CD4-positive, alpha-beta memory T cell (primary cell): ENCODE measurements at regions not wholly inside any gene's neighbourhood (a gene's known extent, or its start where the extent isn't known, plus 50 kb on each side); places are given as distances from the start of the nearest gene placed in this dataset.
"Not testable (repeated sequence)": the region's sequence is repeated elsewhere in the genome, so short reads cannot be mapped to it uniquely, and the experiment has no call there.

Experiments used
- CTCF ChIA-PET: fragments of 350-600 bp; sonication (Branson Sonifier 250); formaldehyde crosslinking; loops from one replicate; lab custom pipeline; 2021; ENCODE audit warnings: inconsistent platforms; ENCODE audit not compliant: partially characterized antibody; lab: Charles Lee
- POLR2A ChIA-PET: fragments of 350-600 bp; sonication (Branson Sonifier 250); formaldehyde crosslinking; loops from one replicate; lab custom pipeline; 2021; ENCODE audit not compliant: partially characterized antibody; lab: Charles Lee
- DNase-seq, 5 donors: peaks; one replicate each; pipeline versions ENCODE4 v3.0.0 to v3.0.0-alpha.2; 2020 to 2022; ENCODE audit warnings: mixed read lengths in 1 of 5
- H3K27ac ChIP-seq: one replicate; pipeline ENCODE4 v1.7.0; 2013; ENCODE audit warnings: low read depth, low read length
- H3K27me3 ChIP-seq: 2 replicates; pipeline ENCODE4 v1.7.0; 2013; ENCODE audit warnings: mild to moderate bottlenecking, low read length, moderate library complexity; ENCODE audit not compliant: insufficient read depth
- H3K36me3 ChIP-seq: 2 replicates; pipeline ENCODE4 v1.7.0; 2013; ENCODE audit warnings: mild to moderate bottlenecking, low read length, moderate library complexity; ENCODE audit not compliant: insufficient read depth
- H3K4me1 ChIP-seq: 2 replicates; pipeline ENCODE4 v1.7.0; 2013; ENCODE audit warnings: mild to moderate bottlenecking, low read length, moderate library complexity; ENCODE audit not compliant: insufficient read depth
- H3K4me3 ChIP-seq, 2 donors: one replicate each; pipeline ENCODE4 v1.7.0; 2013; ENCODE audit warnings: low read length in 2 of 2, mild to moderate bottlenecking in 1 of 2
- H3K9me3 ChIP-seq, 2 donors: one replicate each; pipeline ENCODE4 v1.7.0; 2013; ENCODE audit warnings: low read length in 2 of 2, control low read depth in 1 of 2; ENCODE audit not compliant: control insufficient read depth in 1 of 2
- H3K27ac Mint-ChIP-seq, 7 donors: one replicate each; pipeline ENCODE4 v1.8.0; 2020 to 2021; ENCODE audit warnings: mixed read lengths in 7 of 7, mild to moderate bottlenecking in 6 of 7, inconsistent platforms in 3 of 7, moderate library complexity in 3 of 7
- H3K27me3 Mint-ChIP-seq, 2 donors: one replicate each; pipeline ENCODE4 v1.8.0; 2020 to 2021; ENCODE audit warnings: mixed read lengths in 2 of 2
- H3K36me3 Mint-ChIP-seq, 2 donors: one replicate each; pipeline ENCODE4 v1.8.0; 2020 to 2021; ENCODE audit warnings: mixed read lengths in 2 of 2, inconsistent platforms in 1 of 2, mild to moderate bottlenecking in 1 of 2
- H3K4me1 Mint-ChIP-seq, 4 donors: one replicate each; pipeline ENCODE4 v1.8.0; 2020 to 2021; ENCODE audit warnings: mixed read lengths in 4 of 4, mild to moderate bottlenecking in 1 of 4
- H3K4me3 Mint-ChIP-seq, 8 donors: one replicate each; pipeline ENCODE4 v1.8.0; 2020 to 2021; ENCODE audit warnings: mixed read lengths in 8 of 8, mild to moderate bottlenecking in 7 of 8, moderate library complexity in 6 of 8, inconsistent platforms in 3 of 8
- H3K9me3 Mint-ChIP-seq, 8 donors: one replicate each; pipeline ENCODE4 v1.8.0; 2020 to 2021; ENCODE audit warnings: mixed read lengths in 8 of 8, mild to moderate bottlenecking in 5 of 8, inconsistent platforms in 3 of 8, moderate library complexity in 1 of 8
- intact Hi-C: fragments of 100-400 bp; cut with micrococcal nuclease; formaldehyde crosslinking; loops from one replicate; pipeline ENCODE4 v1.15.1; 2023

GRCh38 chr9:135410831-135411473 is 68.6 kb upstream of the PPP1R26 start:
- Histone ChIP-seq H3K4me1 (no peaks in the 10 kb centered on the region), H3K27ac (no peak overlapping the region), H3K27me3 (no peaks in the 10 kb centered on the region), H3K9me3 (no peaks in the 10 kb centered on the region), H3K36me3 (no peaks in the 10 kb centered on the region), H3K4me3 (no peak overlapping the region)
- POLR2A ChIA-PET: no interaction called here
- H3K36me3 Mint-ChIP-seq: no peaks in the 10 kb centered on the region
- peaks cover 2 to 10% of the 10 kb centered on the region in 2 donors for H3K27me3 Mint-ChIP-seq
- no peak overlapping the region for H3K27ac Mint-ChIP-seq
- peaks cover 0 to 2% (median 0%) of the 10 kb centered on the region in 8 donors for H3K9me3 Mint-ChIP-seq
- no peak for DNase-seq
- intact Hi-C loops: no loop called here
- CTCF ChIA-PET: interaction anchor here (0.8 to 3.0 kb wide), 3 partner anchors 13 to 962 kb away, joined by 4 to 10 read pairs (median 4); no protein-coding TSS in a partner anchor
- no peak overlapping the region for H3K4me3 Mint-ChIP-seq
- no peaks in the 10 kb centered on the region for H3K4me1 Mint-ChIP-seq

- H3K27me3 ChIP-seq, DNase-seq, H3K9me3 Mint-ChIP-seq, H3K4me1 Mint-ChIP-seq, H3K27me3 Mint-ChIP-seq, POLR2A ChIA-PET, H3K27ac Mint-ChIP-seq, H3K27ac ChIP-seq, H3K4me3 Mint-ChIP-seq, H3K4me1 ChIP-seq, H3K9me3 ChIP-seq, H3K36me3 ChIP-seq, intact Hi-C loops, H3K4me3 ChIP-seq, H3K36me3 Mint-ChIP-seq: not testable (repeated sequence)
- CTCF ChIA-PET: interaction anchor here (0.7 to 3.0 kb wide), 5 partner anchors 13 to 962 kb away, joined by 3 to 10 read pairs (median 4); no protein-coding TSS in a partner anchor
Measured at GRCh38 chr9:135411605-135412004, 68.0 kb upstream of the PPP1R26 start.

DNA sequence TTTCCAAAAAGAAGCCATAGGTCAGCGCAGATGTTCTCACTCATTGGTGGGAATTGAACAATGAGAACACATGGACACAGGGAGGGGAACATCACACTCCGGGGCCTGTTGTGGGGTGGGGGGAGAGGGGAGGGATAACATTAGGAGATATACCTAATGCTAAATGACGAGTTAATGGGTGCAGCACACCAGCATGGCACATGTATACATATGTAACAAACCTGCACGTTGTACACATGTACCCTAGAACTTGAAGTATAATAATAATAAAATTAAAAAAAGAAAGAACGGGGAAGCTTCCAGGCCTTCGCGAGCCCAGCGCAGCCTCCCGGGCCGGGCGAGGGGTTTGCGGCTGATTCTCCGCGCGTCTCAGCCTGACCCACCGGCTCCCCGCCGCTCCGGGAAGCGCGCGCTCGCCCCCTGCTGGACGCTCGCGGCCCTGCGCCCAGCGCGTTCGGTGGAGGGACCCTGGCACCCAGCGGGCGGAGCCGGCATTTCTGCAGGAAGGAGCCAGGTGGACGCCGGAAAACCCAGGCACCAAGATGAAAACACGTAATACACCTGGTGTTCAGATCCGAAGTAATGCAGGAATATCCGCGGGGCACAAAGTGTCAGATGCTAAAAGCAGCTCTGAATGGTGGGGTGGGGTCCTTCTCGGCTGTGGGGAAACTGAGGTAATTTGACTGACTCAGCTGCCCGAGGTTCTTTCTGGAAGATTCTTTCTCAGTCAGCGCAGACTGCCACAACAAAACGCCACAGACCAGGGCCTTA is 67.1 kb upstream of the PPP1R26 start:
- H3K27ac ChIP-seq, H3K4me3 Mint-ChIP-seq, intact Hi-C loops, H3K36me3 ChIP-seq, H3K4me3 ChIP-seq, H3K27ac Mint-ChIP-seq, H3K4me1 ChIP-seq, POLR2A ChIA-PET, H3K27me3 Mint-ChIP-seq, H3K27me3 ChIP-seq, H3K9me3 ChIP-seq, H3K9me3 Mint-ChIP-seq, H3K4me1 Mint-ChIP-seq, H3K36me3 Mint-ChIP-seq: not testable (repeated sequence)
- CTCF ChIA-PET: interaction anchor here (0.7 to 3.0 kb wide), 5 partner anchors 10 to 963 kb away, joined by 3 to 10 read pairs (median 4); no protein-coding TSS in a partner anchor
- DNase-seq: peak in 4 of 5 donors; percentile 56 to 65 (median 60)

- DNase-seq: no peak
- intact Hi-C loops: no loop called here
- no peaks in the 10 kb centered on the region for H3K4me1 ChIP-seq
- no peaks in the 10 kb centered on the region for H3K4me1 Mint-ChIP-seq
- no peak overlapping the region for H3K27ac ChIP-seq
- no peak overlapping the region for H3K27ac Mint-ChIP-seq
- H3K4me3 ChIP-seq: no peak overlapping the region
- H3K9me3 ChIP-seq: no peaks in the 10 kb centered on the region
- no peak overlapping the region for H3K4me3 Mint-ChIP-seq
- peaks cover 1 to 5% of the 10 kb centered on the region in 2 donors for H3K27me3 Mint-ChIP-seq
- H3K27me3 ChIP-seq: no peaks in the 10 kb centered on the region
- peaks cover 0 to 2% (median 0%) of the 10 kb centered on the region in 8 donors for H3K9me3 Mint-ChIP-seq
- no peaks in the 10 kb centered on the region for H3K36me3 Mint-ChIP-seq
- H3K36me3 ChIP-seq: no peaks in the 10 kb centered on the region
- POLR2A ChIA-PET: no interaction called here
- CTCF ChIA-PET: interaction anchor here (0.8 to 3.0 kb wide), 3 partner anchors 9 to 964 kb away, joined by 3 to 10 read pairs (median 4); no protein-coding TSS in a partner anchor
Measured at GRCh38 chr9:135413086-135413375, 66.6 kb upstream of the PPP1R26 start.

GRCh38 chr9:135413461-135413860 is 66.1 kb upstream of the PPP1R26 start:
- Histone ChIP-seq H3K9me3 (no peaks in the 10 kb centered on the region), H3K27ac (no peak overlapping the region), H3K4me1 (no peaks in the 10 kb centered on the region), H3K4me3 (no peak overlapping the region), H3K36me3 (no peaks in the 10 kb centered on the region), H3K27me3 (no peaks in the 10 kb centered on the region)
- no peak overlapping the region for H3K27ac Mint-ChIP-seq
- DNase-seq: no peak
- intact Hi-C loops: no loop called here
- POLR2A ChIA-PET: no interaction called here
- peaks cover 1 to 5% of the 10 kb centered on the region in 2 donors for H3K27me3 Mint-ChIP-seq
- peaks cover 0 to 1% (median 0%) of the 10 kb centered on the region in 8 donors for H3K9me3 Mint-ChIP-seq
- CTCF ChIA-PET: interaction anchor here (0.8 to 3.0 kb wide), 3 partner anchors 9 to 964 kb away, joined by 3 to 10 read pairs (median 4); no protein-coding TSS in a partner anchor
- no peaks in the 10 kb centered on the region for H3K4me1 Mint-ChIP-seq
- no peak overlapping the region for H3K4me3 Mint-ChIP-seq
- no peaks in the 10 kb centered on the region for H3K36me3 Mint-ChIP-seq

GRCh38 chr9:135414293-135414692 is 65.3 kb upstream of the PPP1R26 start:
- Histone ChIP-seq H3K27me3 (no peaks in the 10 kb centered on the region), H3K36me3 (no peaks in the 10 kb centered on the region), H3K9me3 (no peaks in the 10 kb centered on the region), H3K4me3 (no peak overlapping the region), H3K4me1 (no peaks in the 10 kb centered on the region), H3K27ac (no peak overlapping the region)
- H3K27me3 Mint-ChIP-seq: peaks cover 5 to 7% of the 10 kb centered on the region in 2 donors
- ChIA-PET POLR2A (interaction anchor here (0.6 kb wide), 1 partner anchor 965 kb away, joined by 4 read pairs; no protein-coding TSS in a partner anchor), CTCF (interaction anchor here (1.0 kb wide), 1 partner anchor 13 kb away, joined by 3 read pairs; no protein-coding TSS in a partner anchor)
- H3K4me3 Mint-ChIP-seq: no peak overlapping the region
- H3K36me3 Mint-ChIP-seq: no peaks in the 10 kb centered on the region
- intact Hi-C loops: no loop called here
- H3K9me3 Mint-ChIP-seq: peaks cover 0 to 1% (median 0%) of the 10 kb centered on the region in 8 donors
- no peak overlapping the region for H3K27ac Mint-ChIP-seq
- no peak for DNase-seq
- no peaks in the 10 kb centered on the region for H3K4me1 Mint-ChIP-seq

DNA sequence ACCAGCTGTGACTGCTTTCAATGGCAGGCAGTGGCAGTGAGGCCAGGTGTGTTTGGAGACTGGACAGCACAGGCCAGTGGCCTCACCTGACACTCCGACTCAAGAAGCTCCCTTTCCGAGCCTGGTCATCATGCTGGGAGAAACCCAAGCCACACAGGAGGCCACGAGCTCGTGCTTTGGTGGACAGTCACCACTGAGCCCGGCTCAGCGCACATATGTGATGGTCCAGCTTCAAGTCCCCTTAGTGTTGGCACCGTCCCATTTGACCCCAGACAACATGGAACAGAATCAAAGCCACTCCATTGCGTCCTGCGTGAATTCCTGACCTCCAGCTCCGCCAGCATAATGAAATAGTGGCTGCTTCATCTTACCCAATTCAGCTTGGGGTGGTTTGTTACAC is 64.0 kb upstream of the PPP1R26 start:
- Histone ChIP-seq H3K36me3 (no peaks in the 10 kb centered on the region), H3K4me1 (no peaks in the 10 kb centered on the region), H3K27ac (no peak overlapping the region), H3K4me3 (no peak overlapping the region), H3K27me3 (no peaks in the 10 kb centered on the region), H3K9me3 (no peaks in the 10 kb centered on the region)
- intact Hi-C loops: no loop called here
- Mint-ChIP-seq H3K4me1 (no peaks in the 10 kb centered on the region), H3K36me3 (no peaks in the 10 kb centered on the region), H3K27ac (no peak overlapping the region), H3K4me3 (no peak overlapping the region), H3K9me3 (no peaks in the 10 kb centered on the region), H3K27me3 (peaks cover 5 to 8% of the 10 kb centered on the region in 2 donors)
- DNase-seq: no peak
- POLR2A ChIA-PET: no interaction called here
- CTCF ChIA-PET: interaction anchor here (1.5 kb wide), 1 partner anchor 966 kb away, joined by 3 read pairs; no protein-coding TSS in a partner anchor
